H1 (cell line): ENCODE measurements at regions not wholly inside any gene's neighbourhood (a gene's known extent, or its start where the extent isn't known, plus 50 kb on each side); places are given as distances from the start of the nearest gene placed in this dataset.

ENCODE experiments used
- CTCF ChIA-PET: fragments of 300-600 bp; sonication (Branson Sonifier 250); formaldehyde crosslinking; loops from one replicate; lab custom pipeline; 2021; ENCODE audit not compliant: partially characterized antibody; lab: Charles Lee
- POLR2A ChIA-PET: fragments of 300-600 bp; sonication (Branson Sonifier 250); formaldehyde crosslinking; loops from one replicate; lab custom pipeline; 2021; ENCODE audit warnings: inconsistent platforms; ENCODE audit not compliant: partially characterized antibody; lab: Charles Lee
- DNase-seq, 2 experiments: peaks; one replicate each; pipeline versions ENCODE4 v3.0.0 to v3.0.0-alpha.2; 2010 to 2022; ENCODE audit warnings: low spot score in 2 of 2, low read depth in 1 of 2, mixed read lengths in 1 of 2
- FAIRE-seq: peaks from 2 replicates; lab custom pipeline; 2011; peaks lifted over from hg19 to GRCh38; lab: Jason Lieb, UNC
- H2AFZ ChIP-seq: 2 replicates; pipeline ENCODE4 v1.8.1; 2012; ENCODE audit warnings: low read length, inconsistent platforms
- H2AK5ac ChIP-seq: 2 replicates; pipeline ENCODE4 v1.6.1; 2013; ENCODE audit warnings: low read depth, low read length
- H2BK120ac ChIP-seq: replicated peaks from 2 replicates; pipeline ENCODE3; 2013; ENCODE audit warnings: low read depth, low read length, inconsistent platforms
- H2BK12ac ChIP-seq: 2 replicates; pipeline ENCODE4 v1.6.1; 2013; ENCODE audit warnings: low read depth, low read length
- H2BK15ac ChIP-seq: 2 replicates; pipeline ENCODE4 v1.6.1; 2013; ENCODE audit warnings: low read length
- H2BK20ac ChIP-seq: 2 replicates; pipeline ENCODE4 v1.6.1; 2013; ENCODE audit warnings: low read length
- H2BK5ac ChIP-seq: 2 replicates; pipeline ENCODE4 v1.6.1; 2013; ENCODE audit warnings: low read depth, low read length
- H3K14ac ChIP-seq: 2 replicates; pipeline ENCODE4 v1.6.1; 2013; ENCODE audit warnings: inconsistent platforms; ENCODE audit not compliant: insufficient read length
- H3K18ac ChIP-seq: 2 replicates; pipeline ENCODE4 v1.6.1; 2013; ENCODE audit warnings: low read length; ENCODE audit errors: extremely low read depth
- H3K23ac ChIP-seq: 2 replicates; pipeline ENCODE4 v1.6.1; 2013; ENCODE audit warnings: inconsistent platforms; ENCODE audit not compliant: insufficient read length
- H3K23me2 ChIP-seq: 2 replicates; pipeline ENCODE4 v1.6.1; 2013; ENCODE audit warnings: low read depth, low read length
- H3K27ac ChIP-seq: 2 replicates; pipeline ENCODE4 v1.6.1; 2011; ENCODE audit warnings: low read depth, low read length, inconsistent platforms
- H3K27me3 ChIP-seq, 4 experiments: replicated peaks in 1 of 4; 1 replicate in 1 of 4; 2 replicates in 3 of 4; pipeline versions ENCODE4 v1.6.1 to v1.8.1; 2011 to 2013; ENCODE audit warnings: low read length in 3 of 4, mild to moderate bottlenecking in 3 of 4, inconsistent platforms in 2 of 4, mixed read lengths in 2 of 4, moderate library complexity in 1 of 4; ENCODE audit not compliant: control insufficient read depth in 3 of 4, insufficient read depth in 3 of 4; ENCODE audit errors: extremely low read depth in 1 of 4
- H3K36me3 ChIP-seq, 4 experiments: 2 replicates each; pipeline versions ENCODE4 v1.6.1 to v1.8.1; 2011 to 2013; ENCODE audit warnings: mild to moderate bottlenecking in 4 of 4, low read length in 3 of 4, moderate library complexity in 2 of 4, control low read depth in 1 of 4, inconsistent platforms in 1 of 4; ENCODE audit not compliant: insufficient read depth in 4 of 4, control insufficient read depth in 2 of 4
- H3K4ac ChIP-seq: replicated peaks from 2 replicates; pipeline ENCODE3; 2013; ENCODE audit warnings: low read length, low read depth, mixed read lengths, inconsistent platforms; ENCODE audit not compliant: insufficient read length
- H3K4me1 ChIP-seq, 4 experiments: replicated peaks in 1 of 4; 1 replicate in 1 of 4; 2 replicates in 3 of 4; pipeline versions ENCODE4 v1.6.1 to v1.8.1; 2011 to 2013; ENCODE audit warnings: low read length in 3 of 4, inconsistent platforms in 2 of 4, mixed read lengths in 1 of 4; ENCODE audit not compliant: insufficient read depth in 4 of 4, control insufficient read depth in 3 of 4
- H3K4me2 ChIP-seq, 2 experiments: 2 replicates each; pipeline versions ENCODE4 v1.6.1 to v1.8.1; 2011 to 2013; ENCODE audit warnings: low read depth in 2 of 2, low read length in 2 of 2, control low read depth in 1 of 2, inconsistent platforms in 1 of 2, mild to moderate bottlenecking in 1 of 2; ENCODE audit not compliant: insufficient read depth in 1 of 2
- H3K4me3 ChIP-seq, 4 experiments: fragments of 200-600, 300-600 bp in 1 of 4; sonication (generic), shearing (Covaris generic), sonication (Bioruptor Twin) in 1 of 4; 2 replicates each; pipeline versions ENCODE4 v1.5.1 to v1.8.1; 2011 to 2016; ENCODE audit warnings: low read length in 4 of 4, low read depth in 3 of 4, control low read depth in 2 of 4, inconsistent platforms in 2 of 4, mild to moderate bottlenecking in 2 of 4, mixed read lengths in 1 of 4, moderate library complexity in 1 of 4; ENCODE audit not compliant: insufficient read depth in 2 of 4; ENCODE audit errors: extremely low read depth in 1 of 4
- H3K56ac ChIP-seq: replicated peaks from 2 replicates; pipeline ENCODE3; 2013; ENCODE audit warnings: low read depth, mild to moderate bottlenecking, mixed read lengths, low read length, inconsistent platforms; ENCODE audit not compliant: insufficient read length
- H3K79me1 ChIP-seq: 2 replicates; pipeline ENCODE4 v1.6.1; 2013; ENCODE audit warnings: low read depth, low read length, control low read depth
- H3K79me2 ChIP-seq, 2 experiments: 2 replicates each; pipeline versions ENCODE4 v1.6.1 to v1.8.1; 2012 to 2013; ENCODE audit warnings: low read length in 2 of 2, mild to moderate bottlenecking in 2 of 2, inconsistent platforms in 1 of 2; ENCODE audit not compliant: insufficient read depth in 2 of 2, control insufficient read depth in 1 of 2
- H3K9ac ChIP-seq, 4 experiments: replicated peaks in 1 of 4; 1 replicate in 1 of 4; 2 replicates in 3 of 4; pipeline versions ENCODE4 v1.6.1 to v1.8.1; 2011 to 2013; ENCODE audit warnings: low read depth in 3 of 4, low read length in 3 of 4, control low read depth in 2 of 4, mild to moderate bottlenecking in 2 of 4, moderate library complexity in 2 of 4, inconsistent platforms in 1 of 4; ENCODE audit errors: extremely low read depth in 1 of 4
- H3K9me3 ChIP-seq, 2 experiments: 2 replicates each; pipeline versions ENCODE4 v1.6.1 to v1.8.1; 2012 to 2013; ENCODE audit warnings: mild to moderate bottlenecking in 2 of 2, moderate library complexity in 2 of 2, control low read depth in 1 of 2, inconsistent platforms in 1 of 2, low read depth in 1 of 2, low read length in 1 of 2, mixed read lengths in 1 of 2; ENCODE audit not compliant: insufficient read depth in 2 of 2
- H4K20me1 ChIP-seq, 2 experiments: replicated peaks in 1 of 2; 2 replicates each; pipeline versions ENCODE3 to v1.8.1; 2011 to 2013; ENCODE audit warnings: inconsistent platforms in 2 of 2, low read length in 2 of 2, mild to moderate bottlenecking in 1 of 2; ENCODE audit not compliant: insufficient read depth in 2 of 2, control insufficient read depth in 1 of 2
- H4K5ac ChIP-seq: 2 replicates; pipeline ENCODE4 v1.6.1; 2013; ENCODE audit warnings: low read length, low read depth, mixed read lengths, inconsistent platforms; ENCODE audit not compliant: insufficient read length
- H4K8ac ChIP-seq: 2 replicates; pipeline ENCODE4 v1.8.0; 2013; ENCODE audit warnings: mild to moderate bottlenecking, moderate library complexity, low read length, inconsistent platforms; ENCODE audit not compliant: insufficient read depth; ENCODE audit errors: extremely low read depth
- H4K91ac ChIP-seq: replicated peaks from 2 replicates; pipeline ENCODE3; 2013; ENCODE audit warnings: low read length, mixed read lengths, inconsistent platforms; ENCODE audit not compliant: insufficient read length
- ASH2L ChIP-seq: fragments of 200-600, 300-600 bp; sonication (generic); IDR thresholded peaks from one replicate; pipeline ENCODE4 v1.7.1; 2017; ENCODE audit warnings: low read length
- ATF2 ChIP-seq: IDR thresholded peaks from 2 replicates; pipeline ENCODE4 v1.6.1; 2012; ENCODE audit warnings: low read length, inconsistent platforms
- CEBPB ChIP-seq: IDR thresholded peaks from 2 replicates; pipeline ENCODE4 v1.6.1; 2012; ENCODE audit warnings: low read depth, low read length
- CTBP2 ChIP-seq: IDR thresholded peaks from 2 replicates; pipeline ENCODE4 v1.7.0; 2011; ENCODE audit warnings: borderline replicate concordance, mild to moderate bottlenecking, moderate library complexity, mixed read lengths, low read length; ENCODE audit not compliant: insufficient read depth, insufficient read length
- RXRA ChIP-seq: IDR thresholded peaks from 2 replicates; pipeline ENCODE4 v1.6.1; 2011; ENCODE audit warnings: low read depth, mild to moderate bottlenecking, low read length, moderate library complexity; ENCODE audit not compliant: insufficient read depth
- YY1 ChIP-seq: IDR thresholded peaks from 2 replicates; pipeline ENCODE4 v1.6.1; 2011; ENCODE audit warnings: low read depth, mild to moderate bottlenecking, low read length
- ZNF274 ChIP-seq: IDR thresholded peaks from 2 replicates; pipeline ENCODE4 v1.7.0; 2012; ENCODE audit warnings: low read length, borderline replicate concordance; ENCODE audit errors: extremely low read depth
- WGBS, 2 experiments: shearing (Covaris generic) in 1 of 2; methylation state at CpG; one replicate each; pipeline versions ENCODE4 v1.1.6 to v1.1.7; 2013 to 2015; ENCODE audit warnings: low lambda C conversion rate in 2 of 2, mixed read lengths in 2 of 2, inconsistent platforms in 1 of 2, low coverage in 1 of 2, missing lambda C conversion rate in 1 of 2; ENCODE audit not compliant: insufficient replicate concordance in 2 of 2, insufficient coverage in 1 of 2, insufficient read length in 1 of 2; ENCODE audit errors: extremely low coverage in 1 of 2, missing lambda C conversion rate in 1 of 2; 5-methylcytosine and 5-hydroxymethylcytosine counted together

- H3K79me2 ChIP-seq: no peaks in the 10 kb centered on the region
- no peaks in the 10 kb centered on the region for H3K79me1 ChIP-seq
- no peak overlapping the region for H2AK5ac ChIP-seq
- H2AFZ ChIP-seq: no peak overlapping the region
- WGBS, 2 experiments: 100% methylated on average over 4 of the region's 4 CpGs; no CpG with 5 or more reads in 1 of the 2 experiments
- H3K27ac ChIP-seq: no peak overlapping the region
- H4K20me1 ChIP-seq: no peaks in the 10 kb centered on the region
- no peak overlapping the region for H3K9ac ChIP-seq
- H3K4me3 ChIP-seq: no peak overlapping the region
- no peak overlapping the region for H2BK5ac ChIP-seq
- H4K8ac ChIP-seq: no peak overlapping the region
- H3K36me3 ChIP-seq: no peaks in the 10 kb centered on the region
- no peak overlapping the region for H4K91ac ChIP-seq
- H3K23ac ChIP-seq: no peak overlapping the region
- H2BK15ac ChIP-seq: no peak overlapping the region
- no peak overlapping the region for H3K18ac ChIP-seq
- DNase-seq (no peak), FAIRE-seq (no peak)
- H3K9me3 ChIP-seq: no peaks in the 10 kb centered on the region
- no peaks in the 10 kb centered on the region for H3K23me2 ChIP-seq
- H3K4me1 ChIP-seq: no peaks in the 10 kb centered on the region
- H2BK12ac ChIP-seq: no peak overlapping the region
- ChIA-PET POLR2A (no interaction called here), CTCF (no interaction called here)
- no peak overlapping the region for H4K5ac ChIP-seq
- H3K27me3 ChIP-seq: no peaks in the 10 kb centered on the region
- no peak overlapping the region for H3K56ac ChIP-seq
- H2BK120ac ChIP-seq: no peak overlapping the region
- H2BK20ac ChIP-seq: no peak overlapping the region
- no peak overlapping the region for H3K14ac ChIP-seq
- H3K4me2 ChIP-seq: no peak overlapping the region
- H3K4ac ChIP-seq: no peak overlapping the region
- TF ChIP-seq ASH2L (no peak), YY1 (no peak), ATF2 (no peak), ZNF274 (no peak), CEBPB (no peak), RXRA (no peak), CTBP2 (no peak)
Measured at GRCh38 chrX:7704205-7704604, 138.8 kb upstream of the VCX start.
